Upper lobe of left lung (tissue), 4 donors: ENCODE measurements at regions not wholly inside any gene's neighbourhood (a gene's known extent, or its start where the extent isn't known, plus 50 kb on each side); places are given as distances from the start of the nearest gene placed in this dataset.

Source experiments
- POLR2AphosphoS5 ChIP-seq, 2 donors: sonication (generic); formaldehyde crosslinking; IDR thresholded peaks; one replicate each; pipeline ENCODE4 v1.5.1; 2017; ENCODE audit warnings: antibody characterized with exemption in 2 of 2
- TF ChIP-seq, protein P1 (sequence below), 6 experiments: fragments of 450-650 bp in 4 of 6; fragments of 200-600 bp in 2 of 6; sonication (generic) in 2 of 6; IDR thresholded peaks; one replicate each; pipeline ENCODE4 v1.5.1; 2016 to 2019; ENCODE audit warnings: antibody characterized with exemption in 6 of 6

DNA sequence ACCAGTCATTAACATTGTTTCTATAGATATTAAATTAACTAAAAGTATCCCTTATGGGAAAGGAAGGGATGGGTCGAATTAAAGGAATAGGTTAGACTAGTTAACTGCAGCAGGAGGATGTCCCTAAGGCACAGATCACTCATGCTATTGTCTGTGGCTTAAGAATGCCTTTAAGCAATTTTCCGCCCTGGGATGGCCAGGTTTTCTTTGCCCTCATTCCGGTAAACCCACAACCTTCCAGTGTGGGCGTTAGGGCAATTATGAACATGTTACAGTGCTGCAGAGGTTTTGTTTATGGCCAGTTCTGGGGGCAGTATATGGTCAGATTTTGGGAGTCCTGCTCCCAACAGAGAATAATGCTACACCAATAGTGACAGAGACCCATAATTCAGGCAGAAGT lies 139.3 kb upstream of the CDK13 start:
- TF ChIP-seq, protein P1, sequence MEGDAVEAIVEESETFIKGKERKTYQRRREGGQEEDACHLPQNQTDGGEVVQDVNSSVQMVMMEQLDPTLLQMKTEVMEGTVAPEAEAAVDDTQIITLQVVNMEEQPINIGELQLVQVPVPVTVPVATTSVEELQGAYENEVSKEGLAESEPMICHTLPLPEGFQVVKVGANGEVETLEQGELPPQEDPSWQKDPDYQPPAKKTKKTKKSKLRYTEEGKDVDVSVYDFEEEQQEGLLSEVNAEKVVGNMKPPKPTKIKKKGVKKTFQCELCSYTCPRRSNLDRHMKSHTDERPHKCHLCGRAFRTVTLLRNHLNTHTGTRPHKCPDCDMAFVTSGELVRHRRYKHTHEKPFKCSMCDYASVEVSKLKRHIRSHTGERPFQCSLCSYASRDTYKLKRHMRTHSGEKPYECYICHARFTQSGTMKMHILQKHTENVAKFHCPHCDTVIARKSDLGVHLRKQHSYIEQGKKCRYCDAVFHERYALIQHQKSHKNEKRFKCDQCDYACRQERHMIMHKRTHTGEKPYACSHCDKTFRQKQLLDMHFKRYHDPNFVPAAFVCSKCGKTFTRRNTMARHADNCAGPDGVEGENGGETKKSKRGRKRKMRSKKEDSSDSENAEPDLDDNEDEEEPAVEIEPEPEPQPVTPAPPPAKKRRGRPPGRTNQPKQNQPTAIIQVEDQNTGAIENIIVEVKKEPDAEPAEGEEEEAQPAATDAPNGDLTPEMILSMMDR (IDR thresholded peaks at IDR 0.05): no peak
- TF ChIP-seq POLR2AphosphoS5 (IDR thresholded peaks at IDR 0.05): no peak
